H1 (cell line): ENCODE measurements at regions not wholly inside any gene's neighbourhood (a gene's known extent, or its start where the extent isn't known, plus 50 kb on each side); places are given as distances from the start of the nearest gene placed in this dataset.

ENCODE experiments used
- CTCF ChIA-PET: fragments of 300-600 bp; sonication (Branson Sonifier 250); formaldehyde crosslinking; loops from one replicate; lab custom pipeline; 2021; ENCODE audit not compliant: partially characterized antibody; lab: Charles Lee
- POLR2A ChIA-PET: fragments of 300-600 bp; sonication (Branson Sonifier 250); formaldehyde crosslinking; loops from one replicate; lab custom pipeline; 2021; ENCODE audit warnings: inconsistent platforms; ENCODE audit not compliant: partially characterized antibody; lab: Charles Lee
- DNase-seq, 2 experiments: peaks; one replicate each; pipeline versions ENCODE4 v3.0.0 to v3.0.0-alpha.2; 2010 to 2022; ENCODE audit warnings: low spot score in 2 of 2, low read depth in 1 of 2, mixed read lengths in 1 of 2
- FAIRE-seq: peaks from 2 replicates; lab custom pipeline; 2011; peaks lifted over from hg19 to GRCh38; lab: Jason Lieb, UNC
- H2AFZ ChIP-seq: 2 replicates; pipeline ENCODE4 v1.8.1; 2012; ENCODE audit warnings: low read length, inconsistent platforms
- H2AK5ac ChIP-seq: 2 replicates; pipeline ENCODE4 v1.6.1; 2013; ENCODE audit warnings: low read depth, low read length
- H2BK120ac ChIP-seq: replicated peaks from 2 replicates; pipeline ENCODE3; 2013; ENCODE audit warnings: low read depth, low read length, inconsistent platforms
- H2BK12ac ChIP-seq: 2 replicates; pipeline ENCODE4 v1.6.1; 2013; ENCODE audit warnings: low read depth, low read length
- H2BK15ac ChIP-seq: 2 replicates; pipeline ENCODE4 v1.6.1; 2013; ENCODE audit warnings: low read length
- H2BK20ac ChIP-seq: 2 replicates; pipeline ENCODE4 v1.6.1; 2013; ENCODE audit warnings: low read length
- H2BK5ac ChIP-seq: 2 replicates; pipeline ENCODE4 v1.6.1; 2013; ENCODE audit warnings: low read depth, low read length
- H3K14ac ChIP-seq: 2 replicates; pipeline ENCODE4 v1.6.1; 2013; ENCODE audit warnings: inconsistent platforms; ENCODE audit not compliant: insufficient read length
- H3K18ac ChIP-seq: 2 replicates; pipeline ENCODE4 v1.6.1; 2013; ENCODE audit warnings: low read length; ENCODE audit errors: extremely low read depth
- H3K23ac ChIP-seq: 2 replicates; pipeline ENCODE4 v1.6.1; 2013; ENCODE audit warnings: inconsistent platforms; ENCODE audit not compliant: insufficient read length
- H3K23me2 ChIP-seq: 2 replicates; pipeline ENCODE4 v1.6.1; 2013; ENCODE audit warnings: low read depth, low read length
- H3K27ac ChIP-seq: 2 replicates; pipeline ENCODE4 v1.6.1; 2011; ENCODE audit warnings: low read depth, low read length, inconsistent platforms
- H3K27me3 ChIP-seq, 4 experiments: replicated peaks in 1 of 4; 1 replicate in 1 of 4; 2 replicates in 3 of 4; pipeline versions ENCODE4 v1.6.1 to v1.8.1; 2011 to 2013; ENCODE audit warnings: low read length in 3 of 4, mild to moderate bottlenecking in 3 of 4, inconsistent platforms in 2 of 4, mixed read lengths in 2 of 4, moderate library complexity in 1 of 4; ENCODE audit not compliant: control insufficient read depth in 3 of 4, insufficient read depth in 3 of 4; ENCODE audit errors: extremely low read depth in 1 of 4
- H3K36me3 ChIP-seq, 4 experiments: 2 replicates each; pipeline versions ENCODE4 v1.6.1 to v1.8.1; 2011 to 2013; ENCODE audit warnings: mild to moderate bottlenecking in 4 of 4, low read length in 3 of 4, moderate library complexity in 2 of 4, control low read depth in 1 of 4, inconsistent platforms in 1 of 4; ENCODE audit not compliant: insufficient read depth in 4 of 4, control insufficient read depth in 2 of 4
- H3K4ac ChIP-seq: replicated peaks from 2 replicates; pipeline ENCODE3; 2013; ENCODE audit warnings: low read length, low read depth, mixed read lengths, inconsistent platforms; ENCODE audit not compliant: insufficient read length
- H3K4me1 ChIP-seq, 4 experiments: replicated peaks in 1 of 4; 1 replicate in 1 of 4; 2 replicates in 3 of 4; pipeline versions ENCODE4 v1.6.1 to v1.8.1; 2011 to 2013; ENCODE audit warnings: low read length in 3 of 4, inconsistent platforms in 2 of 4, mixed read lengths in 1 of 4; ENCODE audit not compliant: insufficient read depth in 4 of 4, control insufficient read depth in 3 of 4
- H3K4me2 ChIP-seq, 2 experiments: 2 replicates each; pipeline versions ENCODE4 v1.6.1 to v1.8.1; 2011 to 2013; ENCODE audit warnings: low read depth in 2 of 2, low read length in 2 of 2, control low read depth in 1 of 2, inconsistent platforms in 1 of 2, mild to moderate bottlenecking in 1 of 2; ENCODE audit not compliant: insufficient read depth in 1 of 2
- H3K4me3 ChIP-seq, 4 experiments: fragments of 200-600, 300-600 bp in 1 of 4; sonication (generic), shearing (Covaris generic), sonication (Bioruptor Twin) in 1 of 4; 2 replicates each; pipeline versions ENCODE4 v1.5.1 to v1.8.1; 2011 to 2016; ENCODE audit warnings: low read length in 4 of 4, low read depth in 3 of 4, control low read depth in 2 of 4, inconsistent platforms in 2 of 4, mild to moderate bottlenecking in 2 of 4, mixed read lengths in 1 of 4, moderate library complexity in 1 of 4; ENCODE audit not compliant: insufficient read depth in 2 of 4; ENCODE audit errors: extremely low read depth in 1 of 4
- H3K56ac ChIP-seq: replicated peaks from 2 replicates; pipeline ENCODE3; 2013; ENCODE audit warnings: low read depth, mild to moderate bottlenecking, mixed read lengths, low read length, inconsistent platforms; ENCODE audit not compliant: insufficient read length
- H3K79me1 ChIP-seq: 2 replicates; pipeline ENCODE4 v1.6.1; 2013; ENCODE audit warnings: low read depth, low read length, control low read depth
- H3K79me2 ChIP-seq, 2 experiments: 2 replicates each; pipeline versions ENCODE4 v1.6.1 to v1.8.1; 2012 to 2013; ENCODE audit warnings: low read length in 2 of 2, mild to moderate bottlenecking in 2 of 2, inconsistent platforms in 1 of 2; ENCODE audit not compliant: insufficient read depth in 2 of 2, control insufficient read depth in 1 of 2
- H3K9ac ChIP-seq, 4 experiments: replicated peaks in 1 of 4; 1 replicate in 1 of 4; 2 replicates in 3 of 4; pipeline versions ENCODE4 v1.6.1 to v1.8.1; 2011 to 2013; ENCODE audit warnings: low read depth in 3 of 4, low read length in 3 of 4, control low read depth in 2 of 4, mild to moderate bottlenecking in 2 of 4, moderate library complexity in 2 of 4, inconsistent platforms in 1 of 4; ENCODE audit errors: extremely low read depth in 1 of 4
- H3K9me3 ChIP-seq, 2 experiments: 2 replicates each; pipeline versions ENCODE4 v1.6.1 to v1.8.1; 2012 to 2013; ENCODE audit warnings: mild to moderate bottlenecking in 2 of 2, moderate library complexity in 2 of 2, control low read depth in 1 of 2, inconsistent platforms in 1 of 2, low read depth in 1 of 2, low read length in 1 of 2, mixed read lengths in 1 of 2; ENCODE audit not compliant: insufficient read depth in 2 of 2
- H4K20me1 ChIP-seq, 2 experiments: replicated peaks in 1 of 2; 2 replicates each; pipeline versions ENCODE3 to v1.8.1; 2011 to 2013; ENCODE audit warnings: inconsistent platforms in 2 of 2, low read length in 2 of 2, mild to moderate bottlenecking in 1 of 2; ENCODE audit not compliant: insufficient read depth in 2 of 2, control insufficient read depth in 1 of 2
- H4K5ac ChIP-seq: 2 replicates; pipeline ENCODE4 v1.6.1; 2013; ENCODE audit warnings: low read length, low read depth, mixed read lengths, inconsistent platforms; ENCODE audit not compliant: insufficient read length
- H4K8ac ChIP-seq: 2 replicates; pipeline ENCODE4 v1.8.0; 2013; ENCODE audit warnings: mild to moderate bottlenecking, moderate library complexity, low read length, inconsistent platforms; ENCODE audit not compliant: insufficient read depth; ENCODE audit errors: extremely low read depth
- H4K91ac ChIP-seq: replicated peaks from 2 replicates; pipeline ENCODE3; 2013; ENCODE audit warnings: low read length, mixed read lengths, inconsistent platforms; ENCODE audit not compliant: insufficient read length
- ASH2L ChIP-seq: fragments of 200-600, 300-600 bp; sonication (generic); IDR thresholded peaks from one replicate; pipeline ENCODE4 v1.7.1; 2017; ENCODE audit warnings: low read length
- ATF2 ChIP-seq: IDR thresholded peaks from 2 replicates; pipeline ENCODE4 v1.6.1; 2012; ENCODE audit warnings: low read length, inconsistent platforms
- CEBPB ChIP-seq: IDR thresholded peaks from 2 replicates; pipeline ENCODE4 v1.6.1; 2012; ENCODE audit warnings: low read depth, low read length
- CHD1 ChIP-seq: IDR thresholded peaks from 2 replicates; pipeline ENCODE4 v1.6.1; 2012; ENCODE audit warnings: low read depth, low read length, improper control_type of control experiment
- CTCF ChIP-seq, 3 experiments: IDR thresholded peaks; 1 replicate in 2 of 3; 2 replicates in 1 of 3; pipeline versions ENCODE4 v1.5.1 to v1.6.1; 2011; ENCODE audit warnings: low read length in 3 of 3, mild to moderate bottlenecking in 3 of 3, inconsistent platforms in 2 of 3, low read depth in 1 of 3, moderate library complexity in 1 of 3; ENCODE audit not compliant: insufficient read depth in 1 of 3; ENCODE audit errors: control extremely low read depth in 1 of 3
- JUN ChIP-seq: IDR thresholded peaks from 2 replicates; pipeline ENCODE4 v1.6.1; 2011; ENCODE audit warnings: low read depth, mild to moderate bottlenecking, improper control_type of control experiment, low read length
- KDM4A ChIP-seq: IDR thresholded peaks from one replicate; pipeline ENCODE4 v1.7.1; 2012; ENCODE audit warnings: low read depth, mild to moderate bottlenecking, moderate library complexity, low read length, inconsistent platforms; ENCODE audit not compliant: severe bottlenecking
- POU5F1 ChIP-seq: IDR thresholded peaks from 2 replicates; pipeline ENCODE4 v1.6.1; 2011; ENCODE audit warnings: low read depth, mild to moderate bottlenecking, low read length, moderate library complexity
- SP1 ChIP-seq: IDR thresholded peaks from 2 replicates; pipeline ENCODE4 v1.6.1; 2011; ENCODE audit warnings: low read depth, low read length
- TCF12 ChIP-seq: IDR thresholded peaks from 2 replicates; pipeline ENCODE4 v1.6.1; 2011; ENCODE audit warnings: low read depth, mild to moderate bottlenecking, low read length
- TEAD4 ChIP-seq: IDR thresholded peaks from 2 replicates; pipeline ENCODE4 v1.6.1; 2012; ENCODE audit warnings: low read depth, low read length, inconsistent platforms, mixed read lengths
- WGBS, 2 experiments: shearing (Covaris generic) in 1 of 2; methylation state at CpG; one replicate each; pipeline versions ENCODE4 v1.1.6 to v1.1.7; 2013 to 2015; ENCODE audit warnings: low lambda C conversion rate in 2 of 2, mixed read lengths in 2 of 2, inconsistent platforms in 1 of 2, low coverage in 1 of 2, missing lambda C conversion rate in 1 of 2; ENCODE audit not compliant: insufficient replicate concordance in 2 of 2, insufficient coverage in 1 of 2, insufficient read length in 1 of 2; ENCODE audit errors: extremely low coverage in 1 of 2, missing lambda C conversion rate in 1 of 2; 5-methylcytosine and 5-hydroxymethylcytosine counted together

GRCh38 chr1:234871710-234872271 is 256.8 kb downstream of the TOMM20 start:
- Histone ChIP-seq H3K27ac (no peak overlapping the region), H3K27me3 (no peaks in the 10 kb centered on the region), H4K8ac (no peak overlapping the region), H3K23ac (no peak overlapping the region), H2BK120ac (no peak overlapping the region), H3K9ac (no peak overlapping the region), H3K4me3 (no peak overlapping the region), H2BK5ac (no peak overlapping the region), H3K79me1 (no peaks in the 10 kb centered on the region), H3K4me1 (no peaks in the 10 kb centered on the region; a peak in 1 of 7 replicates), H3K79me2 (no peaks in the 10 kb centered on the region), H3K36me3 (no peaks in the 10 kb centered on the region), H4K20me1 (no peaks in the 10 kb centered on the region), H3K56ac (no peak overlapping the region), H2AK5ac (no peak overlapping the region), H3K9me3 (no peaks in the 10 kb centered on the region), H3K4me2 (no peak overlapping the region), H3K23me2 (no peaks in the 10 kb centered on the region), H2AFZ (no peak overlapping the region), H3K4ac (no peak overlapping the region), H2BK15ac (no peak overlapping the region), H4K91ac (no peak overlapping the region), H2BK20ac (no peak overlapping the region), H4K5ac (no peak overlapping the region), H3K14ac (no peak overlapping the region), H2BK12ac (no peak overlapping the region), H3K18ac (no peak overlapping the region)
- POLR2A ChIA-PET = no interaction called here
- DNase-seq = no peak
- WGBS, 2 experiments = 91% methylated on average over 6 of the region's 6 CpGs; no CpG with 5 or more reads in 1 of the 2 experiments
- no peak for FAIRE-seq
- CTCF ChIA-PET = interaction anchor here (1.2 to 1.4 kb wide), 2 partner anchors 26 to 372 kb away, joined by 3 to 4 read pairs; no protein-coding TSS in a partner anchor
- TF ChIP-seq CTCF (IDR thresholded peaks at IDR 0.05; ENCODE audit: control extremely low read depth in 1 of 3, insufficient read depth in 1 of 3, low read depth in 1 of 3, low read length in 3 of 3) (no peak), KDM4A (no peak), CEBPB (no peak), TCF12 (no peak), CHD1 (no peak), SP1 (no peak), POU5F1 (no peak), ATF2 (no peak), JUN (no peak), TEAD4 (no peak), ASH2L (no peak)
